ENCODE measurements at regions not wholly inside any gene's neighbourhood (a gene's known extent, or its start where the extent isn't known, plus 50 kb on each side); places are given as distances from the start of the nearest gene placed in this dataset.

GRCh38 chr20:43397147-43397546 is 60.5 kb upstream of the SRSF6 start:
- peaks cover 6% of the 10 kb centered on the region; the same call in 2 of the 3 replicates for H3K36me3 Mint-ChIP-seq (ENCODE audit: low read depth)
- ATAC-seq (no peak), DNase-seq (ENCODE audit: low spot score) (no peak)
- peaks cover 80% of the 10 kb centered on the region for H3K9me3 Mint-ChIP-seq
- Histone ChIP-seq H3K9me2 (ENCODE audit: insufficient read depth) (no peaks in the 10 kb centered on the region), H3K4me1 (ENCODE audit: insufficient read depth) (no peaks in the 10 kb centered on the region), H3K79me2 (replicated peaks; ENCODE audit: insufficient read depth) (no peaks in the 10 kb centered on the region), H3K4me2 (no peak overlapping the region), H3K27ac (ENCODE audit: low read depth) (no peak overlapping the region), H3K36me3 (ENCODE audit: insufficient read depth) (no peaks in the 10 kb centered on the region), H4K20me1 (replicated peaks; ENCODE audit: insufficient read depth) (no peaks in the 10 kb centered on the region), H3K4me3 (no peak overlapping the region), H3F3A (replicated peaks; ENCODE audit: low read depth) (no peaks in the 10 kb centered on the region), H3K27me3 (ENCODE audit: insufficient read depth) (no peaks in the 10 kb centered on the region), H2AFZ (no peak overlapping the region)
- TF ChIP-seq ZNF114 (CRISPR knock-in tag; IDR thresholded peaks at IDR 0.05) = no peak
- TF ChIP-seq POLR2AphosphoS5 (IDR thresholded peaks at IDR 0.05; ENCODE audit: low read depth) = no peak
- TF ChIP-seq, protein P1, sequence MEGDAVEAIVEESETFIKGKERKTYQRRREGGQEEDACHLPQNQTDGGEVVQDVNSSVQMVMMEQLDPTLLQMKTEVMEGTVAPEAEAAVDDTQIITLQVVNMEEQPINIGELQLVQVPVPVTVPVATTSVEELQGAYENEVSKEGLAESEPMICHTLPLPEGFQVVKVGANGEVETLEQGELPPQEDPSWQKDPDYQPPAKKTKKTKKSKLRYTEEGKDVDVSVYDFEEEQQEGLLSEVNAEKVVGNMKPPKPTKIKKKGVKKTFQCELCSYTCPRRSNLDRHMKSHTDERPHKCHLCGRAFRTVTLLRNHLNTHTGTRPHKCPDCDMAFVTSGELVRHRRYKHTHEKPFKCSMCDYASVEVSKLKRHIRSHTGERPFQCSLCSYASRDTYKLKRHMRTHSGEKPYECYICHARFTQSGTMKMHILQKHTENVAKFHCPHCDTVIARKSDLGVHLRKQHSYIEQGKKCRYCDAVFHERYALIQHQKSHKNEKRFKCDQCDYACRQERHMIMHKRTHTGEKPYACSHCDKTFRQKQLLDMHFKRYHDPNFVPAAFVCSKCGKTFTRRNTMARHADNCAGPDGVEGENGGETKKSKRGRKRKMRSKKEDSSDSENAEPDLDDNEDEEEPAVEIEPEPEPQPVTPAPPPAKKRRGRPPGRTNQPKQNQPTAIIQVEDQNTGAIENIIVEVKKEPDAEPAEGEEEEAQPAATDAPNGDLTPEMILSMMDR (conservative IDR thresholded peaks at IDR 0.05; ENCODE audit: low read depth in 2 of 2) = no peak
- TF ChIP-seq EZH2phosphoT487 (IDR thresholded peaks at IDR 0.05; ENCODE audit: unreplicated experiment) = no peak
- TF ChIP-seq, protein P2, sequence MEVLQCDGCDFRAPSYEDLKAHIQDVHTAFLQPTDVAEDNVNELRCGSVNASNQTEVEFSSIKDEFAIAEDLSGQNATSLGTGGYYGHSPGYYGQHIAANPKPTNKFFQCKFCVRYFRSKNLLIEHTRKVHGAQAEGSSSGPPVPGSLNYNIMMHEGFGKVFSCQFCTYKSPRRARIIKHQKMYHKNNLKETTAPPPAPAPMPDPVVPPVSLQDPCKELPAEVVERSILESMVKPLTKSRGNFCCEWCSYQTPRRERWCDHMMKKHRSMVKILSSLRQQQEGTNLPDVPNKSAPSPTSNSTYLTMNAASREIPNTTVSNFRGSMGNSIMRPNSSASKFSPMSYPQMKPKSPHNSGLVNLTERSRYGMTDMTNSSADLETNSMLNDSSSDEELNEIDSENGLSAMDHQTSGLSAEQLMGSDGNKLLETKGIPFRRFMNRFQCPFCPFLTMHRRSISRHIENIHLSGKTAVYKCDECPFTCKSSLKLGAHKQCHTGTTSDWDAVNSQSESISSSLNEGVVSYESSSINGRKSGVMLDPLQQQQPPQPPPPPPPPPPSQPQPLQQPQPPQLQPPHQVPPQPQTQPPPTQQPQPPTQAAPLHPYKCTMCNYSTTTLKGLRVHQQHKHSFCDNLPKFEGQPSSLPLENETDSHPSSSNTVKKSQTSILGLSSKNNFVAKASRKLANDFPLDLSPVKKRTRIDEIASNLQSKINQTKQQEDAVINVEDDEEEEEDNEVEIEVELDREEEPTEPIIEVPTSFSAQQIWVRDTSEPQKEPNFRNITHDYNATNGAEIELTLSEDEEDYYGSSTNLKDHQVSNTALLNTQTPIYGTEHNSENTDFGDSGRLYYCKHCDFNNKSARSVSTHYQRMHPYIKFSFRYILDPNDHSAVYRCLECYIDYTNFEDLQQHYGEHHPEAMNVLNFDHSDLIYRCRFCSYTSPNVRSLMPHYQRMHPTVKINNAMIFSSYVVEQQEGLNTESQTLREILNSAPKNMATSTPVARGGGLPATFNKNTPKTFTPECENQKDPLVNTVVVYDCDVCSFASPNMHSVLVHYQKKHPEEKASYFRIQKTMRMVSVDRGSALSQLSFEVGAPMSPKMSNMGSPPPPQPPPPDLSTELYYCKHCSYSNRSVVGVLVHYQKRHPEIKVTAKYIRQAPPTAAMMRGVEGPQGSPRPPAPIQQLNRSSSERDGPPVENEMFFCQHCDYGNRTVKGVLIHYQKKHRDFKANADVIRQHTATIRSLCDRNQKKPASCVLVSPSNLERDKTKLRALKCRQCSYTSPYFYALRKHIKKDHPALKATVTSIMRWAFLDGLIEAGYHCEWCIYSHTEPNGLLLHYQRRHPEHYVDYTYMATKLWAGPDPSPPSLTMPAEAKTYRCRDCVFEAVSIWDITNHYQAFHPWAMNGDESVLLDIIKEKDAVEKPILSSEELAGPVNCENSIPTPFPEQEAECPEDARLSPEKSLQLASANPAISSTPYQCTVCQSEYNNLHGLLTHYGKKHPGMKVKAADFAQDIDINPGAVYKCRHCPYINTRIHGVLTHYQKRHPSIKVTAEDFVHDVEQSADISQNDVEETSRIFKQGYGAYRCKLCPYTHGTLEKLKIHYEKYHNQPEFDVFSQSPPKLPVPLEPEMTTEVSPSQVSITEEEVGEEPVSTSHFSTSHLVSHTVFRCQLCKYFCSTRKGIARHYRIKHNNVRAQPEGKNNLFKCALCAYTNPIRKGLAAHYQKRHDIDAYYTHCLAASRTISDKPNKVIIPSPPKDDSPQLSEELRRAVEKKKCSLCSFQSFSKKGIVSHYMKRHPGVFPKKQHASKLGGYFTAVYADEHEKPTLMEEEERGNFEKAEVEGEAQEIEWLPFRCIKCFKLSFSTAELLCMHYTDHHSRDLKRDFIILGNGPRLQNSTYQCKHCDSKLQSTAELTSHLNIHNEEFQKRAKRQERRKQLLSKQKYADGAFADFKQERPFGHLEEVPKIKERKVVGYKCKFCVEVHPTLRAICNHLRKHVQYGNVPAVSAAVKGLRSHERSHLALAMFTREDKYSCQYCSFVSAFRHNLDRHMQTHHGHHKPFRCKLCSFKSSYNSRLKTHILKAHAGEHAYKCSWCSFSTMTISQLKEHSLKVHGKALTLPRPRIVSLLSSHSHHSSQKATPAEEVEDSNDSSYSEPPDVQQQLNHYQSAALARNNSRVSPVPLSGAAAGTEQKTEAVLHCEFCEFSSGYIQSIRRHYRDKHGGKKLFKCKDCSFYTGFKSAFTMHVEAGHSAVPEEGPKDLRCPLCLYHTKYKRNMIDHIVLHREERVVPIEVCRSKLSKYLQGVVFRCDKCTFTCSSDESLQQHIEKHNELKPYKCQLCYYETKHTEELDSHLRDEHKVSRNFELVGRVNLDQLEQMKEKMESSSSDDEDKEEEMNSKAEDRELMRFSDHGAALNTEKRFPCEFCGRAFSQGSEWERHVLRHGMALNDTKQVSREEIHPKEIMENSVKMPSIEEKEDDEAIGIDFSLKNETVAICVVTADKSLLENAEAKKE (CRISPR knock-in tag; IDR thresholded peaks at IDR 0.05) = no peak
- no peak for TF ChIP-seq ZNF331 (CRISPR knock-in tag; IDR thresholded peaks at IDR 0.05; ENCODE audit: low read depth)
- no peak for TF ChIP-seq STAT1 (IDR thresholded peaks at IDR 0.05; ENCODE audit: unreplicated experiment)
- no peak for TF ChIP-seq NANOG (IDR thresholded peaks at IDR 0.05; ENCODE audit: borderline replicate concordance)
- H3K27ac Mint-ChIP-seq = no peak overlapping the region
- H3K4me3 Mint-ChIP-seq = no peak overlapping the region
- no peaks in the 10 kb centered on the region for H3K4me1 Mint-ChIP-seq
- H3K27me3 Mint-ChIP-seq (ENCODE audit: insufficient read depth, low read depth, poor library complexity) = peaks cover 2% of the 10 kb centered on the region

Measured in GM23338 (cell line).